H1 (cell line): ENCODE measurements at regions not wholly inside any gene's neighbourhood (a gene's known extent, or its start where the extent isn't known, plus 50 kb on each side); places are given as distances from the start of the nearest gene placed in this dataset.
A peak's percentile ranks its signal among the peaks of the same experiment; 100 is the strongest.

ENCODE experiments used
- ASH2L ChIP-seq: fragments of 200-600, 300-600 bp; sonication (generic); IDR thresholded peaks from one replicate; pipeline ENCODE4 v1.7.1; 2017; ENCODE audit warnings: low read length
- ATF3 ChIP-seq: IDR thresholded peaks from 2 replicates; pipeline ENCODE4 v1.6.1; 2011; ENCODE audit warnings: low read depth, mild to moderate bottlenecking, low read length; ENCODE audit not compliant: insufficient read depth
- BRCA1 ChIP-seq: IDR thresholded peaks from 2 replicates; pipeline ENCODE4 v1.6.1; 2012; ENCODE audit warnings: low read depth, low read length, improper control_type of control experiment
- CREB1 ChIP-seq: IDR thresholded peaks from 2 replicates; pipeline ENCODE4 v1.6.1; 2012; ENCODE audit warnings: inconsistent platforms
- CTCF ChIP-seq, 3 experiments: IDR thresholded peaks; 1 replicate in 2 of 3; 2 replicates in 1 of 3; pipeline versions ENCODE4 v1.5.1 to v1.6.1; 2011; ENCODE audit warnings: low read length in 3 of 3, mild to moderate bottlenecking in 3 of 3, inconsistent platforms in 2 of 3, low read depth in 1 of 3, moderate library complexity in 1 of 3; ENCODE audit not compliant: insufficient read depth in 1 of 3; ENCODE audit errors: control extremely low read depth in 1 of 3
- EGR1 ChIP-seq: IDR thresholded peaks from 2 replicates; pipeline ENCODE4 v1.6.1; 2011; ENCODE audit warnings: low read depth, low read length, borderline replicate concordance
- HDAC2 ChIP-seq, 2 experiments: fragments of 300-600 bp in 1 of 2; sonication (generic) in 1 of 2; IDR thresholded peaks; 2 replicates each; pipeline ENCODE4 v1.6.1; 2011 to 2012; ENCODE audit warnings: low read depth in 2 of 2, low read length in 2 of 2, mild to moderate bottlenecking in 2 of 2, moderate library complexity in 2 of 2, borderline replicate concordance in 1 of 2, inconsistent platforms in 1 of 2
- KDM1A ChIP-seq: fragments of 200-600, 300-600 bp; sonication (generic); IDR thresholded peaks from 2 replicates; pipeline ENCODE4 v1.7.1; 2016; ENCODE audit warnings: mild to moderate bottlenecking, low read length, borderline replicate concordance
- KDM4A ChIP-seq: IDR thresholded peaks from one replicate; pipeline ENCODE4 v1.7.1; 2012; ENCODE audit warnings: low read depth, mild to moderate bottlenecking, moderate library complexity, low read length, inconsistent platforms; ENCODE audit not compliant: severe bottlenecking
- NRF1 ChIP-seq: IDR thresholded peaks from 2 replicates; pipeline ENCODE4 v1.6.1; 2011; ENCODE audit warnings: mild to moderate bottlenecking, low read depth, low read length, improper control_type of control experiment
- PHF8 ChIP-seq: fragments of 200-600 bp; sonication (generic); conservative IDR thresholded peaks from 2 replicates; pipeline ENCODE4 v1.7.1; 2012; ENCODE audit warnings: low read depth, mild to moderate bottlenecking, inconsistent platforms, low read length, moderate library complexity
- POLR2A ChIP-seq, 2 experiments: IDR thresholded peaks; 1 replicate in 1 of 2; 2 replicates in 1 of 2; pipeline ENCODE4 v1.6.1; 2011; ENCODE audit warnings: low read depth in 2 of 2, low read length in 2 of 2, mild to moderate bottlenecking in 2 of 2; ENCODE audit errors: control extremely low read depth in 1 of 2
- RXRA ChIP-seq: IDR thresholded peaks from 2 replicates; pipeline ENCODE4 v1.6.1; 2011; ENCODE audit warnings: low read depth, mild to moderate bottlenecking, low read length, moderate library complexity; ENCODE audit not compliant: insufficient read depth
- SP2 ChIP-seq: IDR thresholded peaks from 2 replicates; pipeline ENCODE4 v1.6.1; 2012; ENCODE audit warnings: mild to moderate bottlenecking, low read length, inconsistent platforms
- SUZ12 ChIP-seq: fragments of 200-600 bp; sonication (generic); IDR thresholded peaks from 2 replicates; pipeline ENCODE4 v1.6.1; 2012; ENCODE audit warnings: mild to moderate bottlenecking, inconsistent platforms, low read length, moderate library complexity, mixed read lengths
- TAF7 ChIP-seq: optimal IDR thresholded peaks from 2 replicates; pipeline ENCODE3; 2011; ENCODE audit warnings: low read depth, mild to moderate bottlenecking, inconsistent platforms, low read length, moderate library complexity, borderline replicate concordance
- YY1 ChIP-seq: IDR thresholded peaks from 2 replicates; pipeline ENCODE4 v1.6.1; 2011; ENCODE audit warnings: low read depth, mild to moderate bottlenecking, low read length
- ZNF274 ChIP-seq: IDR thresholded peaks from 2 replicates; pipeline ENCODE4 v1.7.0; 2012; ENCODE audit warnings: low read length, borderline replicate concordance; ENCODE audit errors: extremely low read depth

GRCh38 chr6:28648035-28648877 lies 122.6 kb downstream of the GPX5 start (continued):
- peak; percentile 99 for TF ChIP-seq ASH2L
- no peak; the same call in 1 of the 2 replicates for TF ChIP-seq NRF1
- TF ChIP-seq EGR1, result 0 out of 2 replicates have a peak, but pooled peaks have one; percentile 7
- TF ChIP-seq POLR2A (IDR thresholded peaks at IDR 0.05; ENCODE audit: control extremely low read depth in 1 of 2, low read depth in 2 of 2, low read length in 2 of 2), result no peak
- no peak for TF ChIP-seq YY1
- peak; percentile 50 for TF ChIP-seq TAF7
- TF ChIP-seq CREB1, result no peak; the same call in 1 of the 2 replicates
- no peak for TF ChIP-seq RXRA
- no peak for TF ChIP-seq PHF8
- peak; percentile 47 for TF ChIP-seq KDM4A
- no peak for TF ChIP-seq SP2
- no peak for TF ChIP-seq ZNF274
- no peak for TF ChIP-seq SUZ12
- TF ChIP-seq BRCA1, result no peak
- TF ChIP-seq ATF3, result no peak
- no peak for TF ChIP-seq KDM1A
- no peak for TF ChIP-seq CTCF (IDR thresholded peaks at IDR 0.05; ENCODE audit: control extremely low read depth in 1 of 3, insufficient read depth in 1 of 3, low read depth in 1 of 3, low read length in 3 of 3)
- TF ChIP-seq HDAC2 (IDR thresholded peaks at IDR 0.05; ENCODE audit: borderline replicate concordance in 1 of 2, low read depth in 2 of 2, low read length in 2 of 2), result no peak
